Epithelial cell of esophagus (primary cell): ENCODE measurements at regions not wholly inside any gene's neighbourhood (a gene's known extent, or its start where the extent isn't known, plus 50 kb on each side); places are given as distances from the start of the nearest gene placed in this dataset.
A peak's percentile ranks its signal among the peaks of the same experiment; 100 is the strongest.

ENCODE experiments used
- DNase-seq: peaks from one replicate; pipeline ENCODE4 v3.0.0; 2010; ENCODE audit warnings: low read depth
- H3K4me3 ChIP-seq: 2 replicates; pipeline ENCODE4 v1.5.1; 2011; ENCODE audit warnings: mild to moderate bottlenecking, low read length, control low read depth
- TF ChIP-seq, protein P1 (sequence below): IDR thresholded peaks from 2 replicates; pipeline ENCODE4 v1.5.1; 2011; ENCODE audit warnings: low read depth, mild to moderate bottlenecking, low read length, control low read depth, inconsistent platforms; ENCODE audit not compliant: insufficient read depth; ENCODE audit errors: missing control alignments

DNA sequence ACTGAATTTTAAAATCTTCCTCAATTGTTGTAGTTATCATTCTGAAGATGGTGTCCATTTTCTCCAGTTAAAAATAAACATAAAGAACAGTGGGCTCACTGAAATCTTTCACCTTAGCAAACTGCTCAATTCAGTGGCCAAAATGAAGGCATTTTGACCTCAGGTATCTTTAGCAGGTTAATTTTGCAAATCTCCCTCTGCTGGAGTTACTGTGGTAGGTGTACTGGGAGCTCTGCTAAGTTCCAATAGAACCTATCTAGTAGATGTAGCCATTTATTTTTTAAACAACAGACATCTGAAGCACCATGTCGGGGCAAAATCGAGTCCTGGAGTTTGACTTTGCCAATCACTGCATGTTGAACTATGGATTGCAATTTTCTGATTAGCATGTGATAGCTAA lies 177.1 kb downstream of the IRS1 start:
- TF ChIP-seq, protein P1, sequence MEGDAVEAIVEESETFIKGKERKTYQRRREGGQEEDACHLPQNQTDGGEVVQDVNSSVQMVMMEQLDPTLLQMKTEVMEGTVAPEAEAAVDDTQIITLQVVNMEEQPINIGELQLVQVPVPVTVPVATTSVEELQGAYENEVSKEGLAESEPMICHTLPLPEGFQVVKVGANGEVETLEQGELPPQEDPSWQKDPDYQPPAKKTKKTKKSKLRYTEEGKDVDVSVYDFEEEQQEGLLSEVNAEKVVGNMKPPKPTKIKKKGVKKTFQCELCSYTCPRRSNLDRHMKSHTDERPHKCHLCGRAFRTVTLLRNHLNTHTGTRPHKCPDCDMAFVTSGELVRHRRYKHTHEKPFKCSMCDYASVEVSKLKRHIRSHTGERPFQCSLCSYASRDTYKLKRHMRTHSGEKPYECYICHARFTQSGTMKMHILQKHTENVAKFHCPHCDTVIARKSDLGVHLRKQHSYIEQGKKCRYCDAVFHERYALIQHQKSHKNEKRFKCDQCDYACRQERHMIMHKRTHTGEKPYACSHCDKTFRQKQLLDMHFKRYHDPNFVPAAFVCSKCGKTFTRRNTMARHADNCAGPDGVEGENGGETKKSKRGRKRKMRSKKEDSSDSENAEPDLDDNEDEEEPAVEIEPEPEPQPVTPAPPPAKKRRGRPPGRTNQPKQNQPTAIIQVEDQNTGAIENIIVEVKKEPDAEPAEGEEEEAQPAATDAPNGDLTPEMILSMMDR = peak; percentile 47
- no peak for DNase-seq
- no peak overlapping the region for H3K4me3 ChIP-seq

DNA sequence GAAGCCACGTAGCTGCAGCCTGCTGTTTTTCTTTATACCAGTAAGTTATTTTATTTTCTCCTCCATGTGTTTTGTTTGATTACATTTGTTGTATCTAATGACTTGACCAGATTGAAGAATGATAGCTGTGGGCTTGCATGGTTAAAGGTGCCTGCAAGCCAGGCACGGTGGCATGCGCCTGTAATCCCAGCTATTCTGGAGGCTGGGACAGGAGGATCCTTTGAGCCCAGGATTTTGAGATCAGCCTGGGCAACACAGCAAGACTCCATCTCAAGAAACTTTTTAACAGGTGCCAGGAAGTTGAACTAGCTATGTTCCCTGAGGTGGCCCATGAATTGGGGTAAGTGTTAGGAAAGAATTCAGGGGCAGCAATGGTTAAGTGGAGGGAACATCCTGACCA lies 179.4 kb downstream of the IRS1 start:
- H3K4me3 ChIP-seq = no peak overlapping the region
- no peak for DNase-seq
- TF ChIP-seq, protein P1 = no peak

DNA sequence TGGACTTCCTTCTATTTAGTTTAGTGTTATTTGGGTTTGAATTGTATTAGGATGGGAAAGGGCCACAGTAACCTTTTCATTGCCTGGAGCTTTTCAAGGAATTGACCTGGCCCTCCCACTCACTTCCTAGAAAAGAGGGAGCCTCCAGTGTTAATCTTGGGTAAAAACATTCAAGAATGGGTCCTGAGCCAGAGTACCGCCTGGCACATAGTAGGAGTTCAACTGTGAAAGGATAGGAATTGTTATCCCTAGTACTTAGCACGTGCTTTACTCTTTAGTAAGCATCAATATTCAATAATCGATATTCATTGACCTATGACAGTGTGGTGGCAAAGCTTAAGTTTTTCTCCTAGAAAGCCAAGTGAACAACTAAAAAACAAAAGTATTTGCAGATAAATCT lies 179.9 kb downstream of the IRS1 start:
- TF ChIP-seq, protein P1 = no peak
- no peak for DNase-seq
- no peak overlapping the region for H3K4me3 ChIP-seq

DNA sequence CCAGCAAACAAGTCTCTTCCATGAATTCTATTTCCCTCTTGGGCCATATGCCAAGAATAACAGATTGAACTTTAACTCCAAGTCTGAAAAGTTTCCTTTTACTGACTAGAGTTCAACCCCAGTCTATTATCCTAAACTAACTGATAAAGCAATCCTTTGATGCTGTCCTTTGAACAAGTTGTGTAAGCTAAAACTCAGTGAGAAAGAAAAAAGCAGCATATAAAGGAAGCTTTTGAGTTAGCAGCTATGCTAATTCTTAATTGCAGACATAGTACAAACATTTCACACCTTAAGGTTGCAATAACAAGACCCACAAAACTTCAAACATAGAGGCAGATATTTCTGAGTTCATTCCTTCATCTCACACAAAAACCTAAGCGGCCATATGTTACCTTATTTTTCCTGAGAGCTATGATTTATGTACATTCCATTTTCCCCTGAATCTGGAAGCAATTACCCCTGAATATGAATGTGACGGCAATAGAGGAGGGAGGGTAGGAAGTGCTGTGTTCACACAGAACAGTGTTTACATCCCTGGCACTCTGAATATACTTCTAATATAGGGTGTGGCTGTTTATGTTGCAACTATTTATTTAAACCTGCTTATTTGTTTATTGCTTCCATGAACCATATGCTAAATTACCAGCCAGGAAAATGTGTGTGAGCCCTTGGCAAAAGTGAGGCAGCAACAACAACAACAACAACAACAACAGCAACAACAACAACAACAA lies 180.6 kb downstream of the IRS1 start:
- TF ChIP-seq, protein P1 = no peak
- DNase-seq = peak; percentile 21
- H3K4me3 ChIP-seq = no peak overlapping the region

DNA sequence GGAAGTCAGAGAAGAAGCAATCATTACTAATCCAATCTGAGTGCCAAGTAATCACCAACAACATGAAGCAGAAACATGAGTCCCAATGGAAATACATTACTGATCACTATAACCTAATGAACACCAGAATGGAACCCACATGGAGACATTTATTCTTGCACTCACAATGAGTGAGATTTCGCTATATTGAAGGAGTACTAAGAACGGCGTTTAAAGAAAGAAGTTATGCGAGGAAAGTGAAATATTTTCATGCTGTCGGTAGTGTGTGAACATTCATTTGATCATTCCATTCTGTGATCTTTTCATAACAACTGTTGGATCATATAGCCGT lies 181.1 kb downstream of the IRS1 start:
- H3K4me3 ChIP-seq = no peak overlapping the region
- DNase-seq = no peak
- TF ChIP-seq, protein P1 = no peak

DNA sequence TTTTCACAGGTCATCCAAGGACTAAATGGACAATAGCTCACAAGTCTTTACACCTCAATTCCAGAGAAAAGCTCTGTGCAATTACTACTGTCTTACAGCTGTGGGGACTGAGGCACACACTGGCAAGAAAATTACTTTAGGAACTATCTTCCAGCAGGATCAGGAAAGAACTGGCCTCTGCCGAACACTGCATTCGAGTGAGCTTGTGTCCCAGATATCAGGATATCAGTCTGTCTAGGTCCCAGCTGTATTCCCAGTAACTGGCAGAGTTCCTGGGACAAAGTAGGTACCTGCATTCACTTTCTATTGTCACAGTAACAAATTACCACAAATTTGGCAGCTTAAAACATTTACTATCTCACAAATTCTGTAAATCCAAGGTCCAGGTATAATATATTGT lies 183.7 kb downstream of the IRS1 start:
- no peak for DNase-seq
- H3K4me3 ChIP-seq = no peak overlapping the region
- TF ChIP-seq, protein P1 = no peak

DNA sequence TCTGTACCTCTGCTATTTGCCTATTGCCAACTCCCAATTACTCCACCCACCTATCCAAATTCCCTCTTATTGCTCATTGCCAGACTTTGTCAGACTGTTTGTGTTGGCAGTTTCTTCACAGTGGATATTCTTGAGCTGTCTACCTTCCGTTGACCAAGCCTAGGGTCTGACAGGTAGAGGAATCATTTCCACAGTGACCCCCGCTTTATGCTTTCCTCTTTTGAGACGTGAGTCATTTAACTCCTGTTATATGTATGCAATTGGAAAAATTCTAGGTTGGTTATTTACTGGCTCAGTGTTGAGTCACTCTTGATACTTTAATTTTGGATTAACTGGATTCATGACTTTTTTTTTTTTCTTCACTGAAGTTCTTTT lies 187.7 kb downstream of the IRS1 start:
- DNase-seq = peak; percentile 88
- H3K4me3 ChIP-seq = no peak overlapping the region
- TF ChIP-seq, protein P1 = no peak
